Large intestine (tissue), 3 donors: ENCODE measurements at regions not wholly inside any gene's neighbourhood (a gene's known extent, or its start where the extent isn't known, plus 50 kb on each side); places are given as distances from the start of the nearest gene placed in this dataset.
"Not testable (repeated sequence)": the region's sequence is repeated elsewhere in the genome, so short reads cannot be mapped to it uniquely, and the experiment has no call there.

Experiments
- DNase-seq, 2 donors: peaks; one replicate each; pipeline versions ENCODE4 v3.0.0 to v3.0.0-alpha.2; 2013
- H3K27ac ChIP-seq: one replicate; pipeline ENCODE4 v1.5.1; 2013; ENCODE audit warnings: low read length
- H3K27me3 ChIP-seq: 2 replicates; pipeline ENCODE4 v1.6.1; 2013; ENCODE audit warnings: low read length; ENCODE audit not compliant: control insufficient read depth, insufficient read depth
- H3K36me3 ChIP-seq: 2 replicates; pipeline ENCODE4 v1.6.1; 2013; ENCODE audit warnings: low read length; ENCODE audit not compliant: control insufficient read depth, insufficient read depth
- H3K4me1 ChIP-seq: one replicate; pipeline ENCODE4 v1.6.1; 2013; ENCODE audit warnings: low read length; ENCODE audit not compliant: control insufficient read depth, insufficient read depth
- H3K4me3 ChIP-seq: one replicate; pipeline ENCODE4 v1.5.1; 2013; ENCODE audit warnings: low read length
- H3K9me3 ChIP-seq: one replicate; pipeline ENCODE4 v1.6.1; 2013; ENCODE audit warnings: mild to moderate bottlenecking, low read depth, low read length, moderate library complexity; ENCODE audit not compliant: control insufficient read depth
- WGBS: methylation state at CpG from one replicate; pipeline ENCODE4 v1.1.5; 2013; ENCODE audit warnings: low lambda C conversion rate; ENCODE audit not compliant: insufficient coverage; 5-methylcytosine and 5-hydroxymethylcytosine counted together

GRCh38 chr5:85453026-85453349, 1068.3 kb upstream of the EDIL3 start:
- no peak overlapping the region for H3K27ac ChIP-seq

DNA sequence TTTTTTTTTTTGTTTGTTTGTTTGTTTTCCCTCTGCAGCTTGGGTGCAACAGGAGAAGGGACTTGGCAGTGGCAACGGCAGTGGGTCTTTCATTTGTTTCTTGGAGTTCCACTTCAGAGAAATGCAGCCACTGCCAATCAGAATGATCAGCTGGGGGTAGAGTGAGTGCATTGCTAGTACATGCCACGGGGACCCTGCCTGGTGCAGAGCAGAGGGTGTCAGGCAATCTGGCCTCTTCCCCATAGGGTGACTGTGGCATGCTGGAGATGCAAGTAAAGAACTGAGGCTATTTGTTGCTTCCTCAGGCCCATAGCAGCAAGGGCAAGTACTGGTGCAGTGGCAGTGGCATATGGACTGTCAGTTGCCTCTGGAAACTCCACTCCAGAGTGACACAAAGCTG, 1073.6 kb upstream of the EDIL3 start:
- Histone ChIP-seq H3K27me3 (no peaks in the 10 kb centered on the region), H3K27ac (no peak overlapping the region), H3K9me3 (no peaks in the 10 kb centered on the region), H3K4me3 (no peak overlapping the region), H3K4me1 (no peaks in the 10 kb centered on the region), H3K36me3 (no peaks in the 10 kb centered on the region)
- DNase-seq = no peak
- no CpG with 5 or more reads among the region's 2 CpGs for WGBS

More at GRCh38 chr5:85453026-85453349, 1068.3 kb upstream of the EDIL3 start:
- no peaks in the 10 kb centered on the region for H3K36me3 ChIP-seq
- no peaks in the 10 kb centered on the region for H3K4me1 ChIP-seq
- H3K27me3 ChIP-seq = no peaks in the 10 kb centered on the region
- H3K9me3 ChIP-seq = no peaks in the 10 kb centered on the region
- H3K4me3 ChIP-seq = no peak overlapping the region
- DNase-seq = no peak

DNA sequence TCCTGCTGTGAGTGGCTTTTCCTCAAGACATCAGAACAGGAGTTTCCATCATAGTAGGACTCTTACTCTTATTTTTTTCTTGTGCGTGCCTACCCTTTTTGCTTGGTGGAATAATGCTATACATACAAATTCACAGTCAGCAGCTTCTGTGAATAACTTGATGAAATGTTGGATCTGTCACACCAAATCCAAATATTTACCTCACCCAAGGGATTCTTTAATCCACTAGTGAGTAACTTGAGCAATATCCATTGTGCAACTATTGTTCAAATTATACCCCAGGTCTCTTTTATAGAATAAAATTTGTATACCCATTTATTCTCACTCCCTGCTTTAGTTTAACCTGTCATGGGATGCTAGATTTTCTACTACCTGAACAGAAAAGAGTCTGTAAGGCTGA, 1078.3 kb upstream of the EDIL3 start:
- WGBS = no CpG with 5 or more reads among the region's 1 CpG
- peaks cover 5% of the 10 kb centered on the region for H3K9me3 ChIP-seq
- DNase-seq = no peak

DNA sequence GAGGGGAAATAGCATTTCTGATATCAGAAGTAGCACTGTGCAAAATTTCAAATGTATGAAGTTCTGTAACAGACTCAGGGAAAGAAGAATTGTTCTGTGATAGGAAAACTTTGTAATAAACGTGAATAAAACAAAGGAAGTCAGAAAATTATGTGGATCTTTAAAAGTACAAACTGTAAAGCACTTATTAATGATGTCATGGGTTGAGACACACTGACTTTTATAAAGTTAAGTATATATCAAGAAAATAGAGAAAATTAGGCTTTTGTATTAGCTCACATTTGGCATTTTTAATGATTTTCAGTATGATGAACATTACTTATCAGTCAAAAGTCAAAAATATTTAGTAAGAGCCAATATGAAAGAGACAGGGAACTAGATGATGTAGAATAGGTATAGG, 1081.7 kb upstream of the EDIL3 start:
- H3K4me1 ChIP-seq = no peaks in the 10 kb centered on the region
- WGBS = 67% methylated on average over 1 of the region's 1 CpG
- H3K36me3 ChIP-seq = no peaks in the 10 kb centered on the region
- no peaks in the 10 kb centered on the region for H3K27me3 ChIP-seq
- H3K9me3 ChIP-seq = peaks cover 12% of the 10 kb centered on the region
- no peak for DNase-seq
- H3K27ac ChIP-seq = no peak overlapping the region
- no peak overlapping the region for H3K4me3 ChIP-seq

More for the DNA sequence above, 1078.3 kb upstream of the EDIL3 start:
- no peak overlapping the region for H3K4me3 ChIP-seq
- no peaks in the 10 kb centered on the region for H3K36me3 ChIP-seq
- no peaks in the 10 kb centered on the region for H3K4me1 ChIP-seq
- no peaks in the 10 kb centered on the region for H3K27me3 ChIP-seq
- H3K27ac ChIP-seq = no peak overlapping the region

GRCh38 chr5:85472749-85473148, 1088.1 kb upstream of the EDIL3 start:
- Histone ChIP-seq H3K9me3 (peaks cover 8% of the 10 kb centered on the region), H3K27ac (no peak overlapping the region)

GRCh38 chr5:85475151-85475550, 1090.5 kb upstream of the EDIL3 start:
- not testable (repeated sequence) for H3K4me1 ChIP-seq, H3K4me3 ChIP-seq, H3K27me3 ChIP-seq, H3K27ac ChIP-seq, H3K9me3 ChIP-seq, DNase-seq, H3K36me3 ChIP-seq
- WGBS = no CpG with 5 or more reads among the region's 4 CpGs

More at GRCh38 chr5:85472749-85473148, 1088.1 kb upstream of the EDIL3 start:
- Histone ChIP-seq H3K4me3 (no peak overlapping the region), H3K27me3 (no peaks in the 10 kb centered on the region), H3K4me1 (no peaks in the 10 kb centered on the region), H3K36me3 (no peaks in the 10 kb centered on the region)
- no peak for DNase-seq

- Histone ChIP-seq H3K27ac (no peak overlapping the region), H3K9me3 (no peaks in the 10 kb centered on the region), H3K4me1 (no peaks in the 10 kb centered on the region), H3K27me3 (no peaks in the 10 kb centered on the region), H3K4me3 (no peak overlapping the region), H3K36me3 (no peaks in the 10 kb centered on the region)
- no peak for DNase-seq
These were observed 1091.9 kb upstream of the EDIL3 start for GRCh38 chr5:85476617-85477016.

GRCh38 chr5:85479849-85480248, 1095.2 kb upstream of the EDIL3 start:
- Histone ChIP-seq H3K27ac (no peak overlapping the region), H3K4me1 (no peaks in the 10 kb centered on the region), H3K4me3 (no peak overlapping the region), H3K27me3 (no peaks in the 10 kb centered on the region), H3K9me3 (no peaks in the 10 kb centered on the region), H3K36me3 (no peaks in the 10 kb centered on the region)
- no peak for DNase-seq
- no CpG with 5 or more reads among the region's 4 CpGs for WGBS

DNA sequence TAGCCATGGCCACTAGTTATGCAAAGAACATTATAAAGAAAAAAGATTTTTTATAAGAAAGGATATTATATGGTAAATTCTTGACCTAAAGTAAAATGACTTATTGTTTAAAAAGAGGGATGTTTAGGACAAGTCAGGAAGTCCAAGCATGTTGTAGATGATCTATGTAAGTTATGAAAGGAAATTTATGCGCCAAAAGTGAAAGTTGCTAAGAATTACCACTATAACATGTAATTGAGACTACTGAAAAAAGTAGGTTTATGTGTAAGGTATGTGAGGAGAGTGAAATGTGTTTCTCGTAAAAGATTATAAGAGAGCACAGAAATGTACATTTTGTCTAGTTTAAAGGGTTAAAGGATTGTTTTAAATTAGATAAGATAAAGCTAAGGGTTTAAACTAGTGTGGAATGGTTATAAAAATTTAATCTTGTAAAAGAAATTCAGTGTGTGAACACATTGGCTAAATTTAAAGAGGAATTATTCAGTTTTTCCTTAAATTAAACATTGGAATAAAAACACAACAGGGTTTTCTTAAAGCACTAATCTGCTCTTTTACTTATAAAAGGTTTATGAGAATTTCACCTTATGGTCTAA, 1100.4 kb upstream of the EDIL3 start:
- Histone ChIP-seq H3K27me3 (no peaks in the 10 kb centered on the region), H3K27ac (no peak overlapping the region), H3K9me3 (peaks cover 3% of the 10 kb centered on the region), H3K36me3 (no peaks in the 10 kb centered on the region), H3K4me1 (no peaks in the 10 kb centered on the region), H3K4me3 (no peak overlapping the region)
- 92% methylated on average over 2 of the region's 2 CpGs for WGBS
- DNase-seq = no peak

DNA sequence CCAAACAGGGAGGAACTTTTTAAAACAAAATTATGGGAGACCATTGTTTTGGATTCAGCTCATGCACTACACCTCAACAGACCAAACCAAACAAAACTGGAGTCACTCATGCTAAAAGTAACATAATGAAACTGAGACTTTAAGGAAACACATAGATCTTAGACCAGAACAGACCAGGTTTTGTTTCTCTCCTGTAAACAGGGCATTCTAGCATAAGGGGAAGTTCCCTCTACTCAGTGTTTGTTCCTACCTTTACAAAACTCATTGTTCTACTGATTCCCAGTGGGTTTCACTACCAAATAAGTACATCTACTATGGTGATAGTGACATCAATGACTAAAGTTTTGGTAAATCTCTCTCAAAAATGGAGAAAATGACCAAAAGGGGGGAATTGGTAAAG, 1103.6 kb upstream of the EDIL3 start:
- no peak for DNase-seq
- Histone ChIP-seq H3K36me3 (no peaks in the 10 kb centered on the region), H3K4me3 (no peak overlapping the region), H3K9me3 (peaks cover 3% of the 10 kb centered on the region), H3K27me3 (no peaks in the 10 kb centered on the region), H3K4me1 (no peaks in the 10 kb centered on the region), H3K27ac (no peak overlapping the region)

GRCh38 chr5:85500869-85501268, 1116.2 kb upstream of the EDIL3 start:
- no peak for DNase-seq
- no peak overlapping the region for H3K4me3 ChIP-seq
- H3K36me3 ChIP-seq = no peaks in the 10 kb centered on the region
- no peaks in the 10 kb centered on the region for H3K27me3 ChIP-seq
- no peak overlapping the region for H3K27ac ChIP-seq
- no peaks in the 10 kb centered on the region for H3K9me3 ChIP-seq
- no peaks in the 10 kb centered on the region for H3K4me1 ChIP-seq
